EL (cell line): ENCODE measurements at regions not wholly inside any gene's neighbourhood (a gene's known extent, or its start where the extent isn't known, plus 50 kb on each side); places are given as distances from the start of the nearest gene placed in this dataset.

Experiments used
- DNase-seq: peaks from one replicate; pipeline ENCODE4 v3.0.0-alpha.2; 2016

GRCh38 chr2:217101972-217102371 is 242.1 kb upstream of the TNP1 start:
- DNase-seq = no peak

- peak; percentile 18 for DNase-seq
Observed at GRCh38 chr2:217099561-217099960, 239.7 kb upstream of the TNP1 start.

- no peak for DNase-seq
Observed at GRCh38 chr2:217098435-217098834, 238.6 kb upstream of the TNP1 start.

GRCh38 chr2:217097346-217097745 is 237.5 kb upstream of the TNP1 start:
- no peak for DNase-seq

GRCh38 chr2:217096474-217097225 is 236.8 kb upstream of the TNP1 start:
- DNase-seq = no peak

- DNase-seq = peak; percentile 25
Observed at GRCh38 chr2:217095511-217096205, 235.8 kb upstream of the TNP1 start.

GRCh38 chr2:217092710-217093379 is 233.0 kb upstream of the TNP1 start:
- DNase-seq = no peak

- DNase-seq = no peak
Observed at GRCh38 chr2:217091531-217091930, 231.7 kb upstream of the TNP1 start.

- DNase-seq = no peak
Observed at GRCh38 chr2:217090884-217091283, 231.0 kb upstream of the TNP1 start.

GRCh38 chr2:217090024-217090473 is 230.2 kb upstream of the TNP1 start:
- DNase-seq = no peak

GRCh38 chr2:217086718-217087117 is 226.9 kb upstream of the TNP1 start:
- DNase-seq = no peak

GRCh38 chr2:217086038-217086522 is 226.2 kb upstream of the TNP1 start:
- peak; percentile 49 for DNase-seq

GRCh38 chr2:217085543-217085942 is 225.7 kb upstream of the TNP1 start:
- no peak for DNase-seq

GRCh38 chr2:217081799-217082198 is 221.9 kb upstream of the TNP1 start:
- no peak for DNase-seq

GRCh38 chr2:217079165-217079564 is 219.3 kb upstream of the TNP1 start:
- DNase-seq = no peak

- DNase-seq = peak; percentile 33
Observed at GRCh38 chr2:217077831-217078407, 218.1 kb upstream of the TNP1 start.

- DNase-seq = no peak
Observed at GRCh38 chr2:217076657-217077232, 216.9 kb upstream of the TNP1 start.

- no peak for DNase-seq
Observed at GRCh38 chr2:217076058-217076435, 216.2 kb upstream of the TNP1 start.

GRCh38 chr2:217075268-217076057 is 215.6 kb upstream of the TNP1 start:
- DNase-seq = peak; percentile 51

GRCh38 chr2:217074576-217075255 is 214.9 kb upstream of the TNP1 start:
- DNase-seq = no peak

- DNase-seq = no peak
Observed at GRCh38 chr2:217071416-217071815, 211.6 kb upstream of the TNP1 start.

- DNase-seq = no peak
Observed at GRCh38 chr2:217070611-217071010, 210.7 kb upstream of the TNP1 start.
